SK-N-SH (cell line): ENCODE measurements at regions not wholly inside any gene's neighbourhood (a gene's known extent, or its start where the extent isn't known, plus 50 kb on each side); places are given as distances from the start of the nearest gene placed in this dataset.

Source experiments
- CTCF ChIA-PET: fragments of 300-600, 350-600 bp; formaldehyde crosslinking; extraction: SDS; loops from one replicate; lab custom pipeline; 2021; lab: Yijun Ruan, JAX
- POLR2A ChIA-PET: fragments of 350-600 bp; sonication (Branson Sonifier 250); formaldehyde crosslinking; extraction: SDS; loops from one replicate; lab custom pipeline; 2020; ENCODE audit warnings: antibody characterized with exemption, inconsistent platforms; lab: Yijun Ruan, JAX
- DNase-seq: peaks from one replicate; pipeline ENCODE4 v3.0.0; 2012
- H2AFZ ChIP-seq: fragments of 200-600 bp; sonication (generic); 2 replicates; pipeline ENCODE4 v1.8.1; 2016; ENCODE audit warnings: antibody characterized with exemption, mild to moderate bottlenecking, low read depth
- H3F3A ChIP-seq: fragments of 200-600 bp; sonication (generic); replicated peaks from 2 replicates; pipeline ENCODE3; 2016; ENCODE audit warnings: antibody characterized with exemption, mild to moderate bottlenecking; ENCODE audit not compliant: insufficient read depth
- H3K27ac ChIP-seq, 2 experiments: fragments of 200-500 bp in 1 of 2; fragments of 200-600 bp in 1 of 2; sonication (Bioruptor generic) in 1 of 2; sonication (generic), shearing (Covaris generic) in 1 of 2; 2 replicates each; pipeline versions ENCODE4 v1.5.1 to v1.6.1; 2014 to 2016; ENCODE audit warnings: low read depth in 2 of 2, inconsistent platforms in 1 of 2, low read length in 1 of 2, mild to moderate bottlenecking in 1 of 2, mixed read lengths in 1 of 2
- H3K27me3 ChIP-seq: fragments of 200-600 bp; sonication (generic), shearing (Covaris generic); 2 replicates; pipeline ENCODE4 v1.6.1; 2016; ENCODE audit warnings: mixed run types; ENCODE audit not compliant: insufficient read depth
- H3K36me3 ChIP-seq, 2 experiments: fragments of 200-500 bp in 1 of 2; fragments of 200-600 bp in 1 of 2; sonication (Bioruptor generic) in 1 of 2; sonication (generic) in 1 of 2; replicated peaks in 1 of 2; 2 replicates each; pipeline versions ENCODE3 to v1.5.1; 2014 to 2016; ENCODE audit warnings: low read length in 1 of 2, mild to moderate bottlenecking in 1 of 2; ENCODE audit not compliant: insufficient read depth in 2 of 2, control insufficient read depth in 1 of 2
- H3K4me1 ChIP-seq, 2 experiments: fragments of 200-500 bp in 1 of 2; fragments of 200-600 bp in 1 of 2; sonication (Bioruptor generic) in 1 of 2; sonication (generic), shearing (Covaris generic) in 1 of 2; 2 replicates each; pipeline versions ENCODE4 v1.5.1 to v1.6.1; 2014 to 2016; ENCODE audit warnings: low read depth in 1 of 2, low read length in 1 of 2, mixed run types in 1 of 2; ENCODE audit not compliant: insufficient read depth in 2 of 2, control insufficient read depth in 1 of 2
- H3K4me2 ChIP-seq: fragments of 200-600 bp; sonication (generic), shearing (Covaris generic); 2 replicates; pipeline ENCODE4 v1.6.1; 2017; ENCODE audit warnings: mixed run types
- H3K4me3 ChIP-seq, 2 experiments: fragments of 200-500 bp in 1 of 2; fragments of 200-600 bp in 1 of 2; sonication (Bioruptor generic) in 1 of 2; sonication (generic), shearing (Covaris generic) in 1 of 2; 2 replicates each; pipeline versions ENCODE4 v1.5.1 to v1.8.1; 2014 to 2016; ENCODE audit warnings: low read depth in 2 of 2, inconsistent platforms in 1 of 2, low read length in 1 of 2, mild to moderate bottlenecking in 1 of 2, mixed read lengths in 1 of 2, moderate library complexity in 1 of 2
- H3K79me2 ChIP-seq: fragments of 200-600 bp; sonication (generic); 2 replicates; pipeline ENCODE4 v1.8.1; 2017; ENCODE audit warnings: mild to moderate bottlenecking; ENCODE audit not compliant: insufficient read depth
- H3K9ac ChIP-seq: fragments of 200-600 bp; sonication (generic); 2 replicates; pipeline ENCODE4 v1.6.1; 2017; ENCODE audit warnings: mixed run types
- H3K9me2 ChIP-seq: fragments of 200-600 bp; sonication (generic); 2 replicates; pipeline ENCODE4 v1.6.1; 2017; ENCODE audit warnings: mixed run types
- H3K9me3 ChIP-seq: fragments of 200-600 bp; sonication (generic); 2 replicates; pipeline ENCODE4 v1.6.1; 2017; ENCODE audit warnings: mixed run types, mild to moderate bottlenecking, moderate library complexity
- H4K20me1 ChIP-seq: fragments of 200-600 bp; sonication (generic); 2 replicates; pipeline ENCODE4 v1.6.1; 2017; ENCODE audit warnings: mild to moderate bottlenecking, mixed run types; ENCODE audit not compliant: insufficient read depth
- CHD2 ChIP-seq: fragments of 150-350 bp; IDR thresholded peaks from 2 replicates; pipeline ENCODE4 v1.6.1; 2018; ENCODE audit warnings: low read length; ENCODE audit not compliant: partially characterized antibody
- EZH2phosphoT487 ChIP-seq: fragments of 200-600 bp; sonication (generic); IDR thresholded peaks from 2 replicates; pipeline ENCODE4 v1.6.1; 2017; ENCODE audit warnings: low read depth, mixed run types, mild to moderate bottlenecking, antibody characterized with exemption, moderate library complexity, borderline replicate concordance
- FOXJ3 ChIP-seq: sonication (generic); formaldehyde crosslinking; IDR thresholded peaks from 2 replicates; pipeline ENCODE4 v1.5.1; 2020; ENCODE audit warnings: mild to moderate bottlenecking, missing genetic modification reagents
- GABPA ChIP-seq: IDR thresholded peaks from 2 replicates; pipeline ENCODE4 v1.4.0; 2012; ENCODE audit warnings: low read depth, mild to moderate bottlenecking
- GATA2 ChIP-seq: sonication (generic); formaldehyde crosslinking; IDR thresholded peaks from 2 replicates; pipeline ENCODE4 v1.5.0; 2020; ENCODE audit warnings: mild to moderate bottlenecking, missing genetic modification reagents
- NFIC ChIP-seq: IDR thresholded peaks from 2 replicates; pipeline ENCODE4 v1.4.0; 2012; ENCODE audit warnings: borderline replicate concordance
- RAD21 ChIP-seq: IDR thresholded peaks from 2 replicates; pipeline ENCODE4 v1.6.1; 2012; ENCODE audit warnings: mild to moderate bottlenecking, low read length
- RCOR1 ChIP-seq: fragments of 150-350 bp; IDR thresholded peaks from 2 replicates; pipeline ENCODE4 v1.6.1; 2017; ENCODE audit warnings: antibody characterized with exemption, low read length
- RXRA ChIP-seq: IDR thresholded peaks from 2 replicates; pipeline ENCODE4 v1.4.0; 2012; ENCODE audit warnings: low read depth, mild to moderate bottlenecking, borderline replicate concordance
- SMC3 ChIP-seq: IDR thresholded peaks from 2 replicates; pipeline ENCODE4 v1.6.1; 2012; ENCODE audit warnings: low read depth, low read length, improper control_type of control experiment
- TEAD4 ChIP-seq: IDR thresholded peaks from 2 replicates; pipeline ENCODE4 v1.4.0; 2012; ENCODE audit warnings: mild to moderate bottlenecking, borderline replicate concordance; ENCODE audit not compliant: insufficient read depth
- WGBS: methylation state at CpG from one replicate; pipeline ENCODE4 v1.1.6; 2017; ENCODE audit warnings: low lambda C conversion rate; 5-methylcytosine and 5-hydroxymethylcytosine counted together
- TF ChIP-seq, protein P1 (sequence below): IDR thresholded peaks from 2 replicates; pipeline ENCODE4 v1.4.0; 2012; ENCODE audit warnings: low read depth, borderline replicate concordance
- TF ChIP-seq, protein P2 (sequence below): fragments of 150-350 bp; IDR thresholded peaks from 2 replicates; pipeline ENCODE4 v1.6.1; 2017; ENCODE audit warnings: antibody characterized with exemption, low read length, low read depth, borderline replicate concordance
- TF ChIP-seq, protein P3 (sequence below): fragments of 200-600 bp; sonication (generic); IDR thresholded peaks from 2 replicates; pipeline ENCODE4 v1.6.1; 2017; ENCODE audit warnings: antibody characterized with exemption, mild to moderate bottlenecking, moderate library complexity
- TF ChIP-seq, protein P4 (sequence below): IDR thresholded peaks from 2 replicates; pipeline ENCODE4 v1.6.1; 2012; ENCODE audit warnings: mild to moderate bottlenecking, low read depth, low read length, moderate library complexity

DNA sequence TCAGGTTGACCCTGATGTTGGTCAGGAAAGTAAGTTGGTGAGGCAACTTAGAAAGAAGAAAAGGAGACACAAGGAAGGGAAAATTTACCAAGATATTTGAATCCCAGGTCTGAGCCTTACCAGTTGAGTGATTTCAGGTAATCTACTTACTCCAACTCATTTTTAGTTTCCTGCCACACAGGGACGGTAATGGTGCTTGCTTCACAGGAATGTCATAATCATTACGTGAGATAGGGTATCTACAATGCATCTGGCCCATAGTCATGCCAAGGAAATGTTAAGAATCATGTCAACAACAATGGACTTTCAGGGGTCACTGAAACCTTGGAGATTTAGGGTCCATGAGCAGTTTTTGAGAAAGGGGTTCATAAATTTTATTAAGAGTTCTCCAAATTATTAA is 195.4 kb upstream of the HHIP start:
- CTCF ChIA-PET: no interaction called here
- TF ChIP-seq GATA2 (CRISPR knock-in tag) (no peak), FOXJ3 (CRISPR knock-in tag) (no peak), TEAD4 (no peak), GABPA (no peak), RXRA (no peak), EZH2phosphoT487 (no peak), CHD2 (no peak), RCOR1 (no peak), NFIC (no peak), RAD21 (no peak), SMC3 (no peak)
- TF ChIP-seq, protein P1, sequence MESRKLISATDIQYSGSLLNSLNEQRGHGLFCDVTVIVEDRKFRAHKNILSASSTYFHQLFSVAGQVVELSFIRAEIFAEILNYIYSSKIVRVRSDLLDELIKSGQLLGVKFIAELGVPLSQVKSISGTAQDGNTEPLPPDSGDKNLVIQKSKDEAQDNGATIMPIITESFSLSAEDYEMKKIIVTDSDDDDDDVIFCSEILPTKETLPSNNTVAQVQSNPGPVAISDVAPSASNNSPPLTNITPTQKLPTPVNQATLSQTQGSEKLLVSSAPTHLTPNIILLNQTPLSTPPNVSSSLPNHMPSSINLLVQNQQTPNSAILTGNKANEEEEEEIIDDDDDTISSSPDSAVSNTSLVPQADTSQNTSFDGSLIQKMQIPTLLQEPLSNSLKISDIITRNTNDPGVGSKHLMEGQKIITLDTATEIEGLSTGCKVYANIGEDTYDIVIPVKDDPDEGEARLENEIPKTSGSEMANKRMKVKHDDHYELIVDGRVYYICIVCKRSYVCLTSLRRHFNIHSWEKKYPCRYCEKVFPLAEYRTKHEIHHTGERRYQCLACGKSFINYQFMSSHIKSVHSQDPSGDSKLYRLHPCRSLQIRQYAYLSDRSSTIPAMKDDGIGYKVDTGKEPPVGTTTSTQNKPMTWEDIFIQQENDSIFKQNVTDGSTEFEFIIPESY: no peak
- TF ChIP-seq, protein P2, sequence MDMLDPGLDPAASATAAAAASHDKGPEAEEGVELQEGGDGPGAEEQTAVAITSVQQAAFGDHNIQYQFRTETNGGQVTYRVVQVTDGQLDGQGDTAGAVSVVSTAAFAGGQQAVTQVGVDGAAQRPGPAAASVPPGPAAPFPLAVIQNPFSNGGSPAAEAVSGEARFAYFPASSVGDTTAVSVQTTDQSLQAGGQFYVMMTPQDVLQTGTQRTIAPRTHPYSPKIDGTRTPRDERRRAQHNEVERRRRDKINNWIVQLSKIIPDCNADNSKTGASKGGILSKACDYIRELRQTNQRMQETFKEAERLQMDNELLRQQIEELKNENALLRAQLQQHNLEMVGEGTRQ: no peak
- TF ChIP-seq, protein P3, sequence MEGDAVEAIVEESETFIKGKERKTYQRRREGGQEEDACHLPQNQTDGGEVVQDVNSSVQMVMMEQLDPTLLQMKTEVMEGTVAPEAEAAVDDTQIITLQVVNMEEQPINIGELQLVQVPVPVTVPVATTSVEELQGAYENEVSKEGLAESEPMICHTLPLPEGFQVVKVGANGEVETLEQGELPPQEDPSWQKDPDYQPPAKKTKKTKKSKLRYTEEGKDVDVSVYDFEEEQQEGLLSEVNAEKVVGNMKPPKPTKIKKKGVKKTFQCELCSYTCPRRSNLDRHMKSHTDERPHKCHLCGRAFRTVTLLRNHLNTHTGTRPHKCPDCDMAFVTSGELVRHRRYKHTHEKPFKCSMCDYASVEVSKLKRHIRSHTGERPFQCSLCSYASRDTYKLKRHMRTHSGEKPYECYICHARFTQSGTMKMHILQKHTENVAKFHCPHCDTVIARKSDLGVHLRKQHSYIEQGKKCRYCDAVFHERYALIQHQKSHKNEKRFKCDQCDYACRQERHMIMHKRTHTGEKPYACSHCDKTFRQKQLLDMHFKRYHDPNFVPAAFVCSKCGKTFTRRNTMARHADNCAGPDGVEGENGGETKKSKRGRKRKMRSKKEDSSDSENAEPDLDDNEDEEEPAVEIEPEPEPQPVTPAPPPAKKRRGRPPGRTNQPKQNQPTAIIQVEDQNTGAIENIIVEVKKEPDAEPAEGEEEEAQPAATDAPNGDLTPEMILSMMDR: no peak
- TF ChIP-seq, protein P4, sequence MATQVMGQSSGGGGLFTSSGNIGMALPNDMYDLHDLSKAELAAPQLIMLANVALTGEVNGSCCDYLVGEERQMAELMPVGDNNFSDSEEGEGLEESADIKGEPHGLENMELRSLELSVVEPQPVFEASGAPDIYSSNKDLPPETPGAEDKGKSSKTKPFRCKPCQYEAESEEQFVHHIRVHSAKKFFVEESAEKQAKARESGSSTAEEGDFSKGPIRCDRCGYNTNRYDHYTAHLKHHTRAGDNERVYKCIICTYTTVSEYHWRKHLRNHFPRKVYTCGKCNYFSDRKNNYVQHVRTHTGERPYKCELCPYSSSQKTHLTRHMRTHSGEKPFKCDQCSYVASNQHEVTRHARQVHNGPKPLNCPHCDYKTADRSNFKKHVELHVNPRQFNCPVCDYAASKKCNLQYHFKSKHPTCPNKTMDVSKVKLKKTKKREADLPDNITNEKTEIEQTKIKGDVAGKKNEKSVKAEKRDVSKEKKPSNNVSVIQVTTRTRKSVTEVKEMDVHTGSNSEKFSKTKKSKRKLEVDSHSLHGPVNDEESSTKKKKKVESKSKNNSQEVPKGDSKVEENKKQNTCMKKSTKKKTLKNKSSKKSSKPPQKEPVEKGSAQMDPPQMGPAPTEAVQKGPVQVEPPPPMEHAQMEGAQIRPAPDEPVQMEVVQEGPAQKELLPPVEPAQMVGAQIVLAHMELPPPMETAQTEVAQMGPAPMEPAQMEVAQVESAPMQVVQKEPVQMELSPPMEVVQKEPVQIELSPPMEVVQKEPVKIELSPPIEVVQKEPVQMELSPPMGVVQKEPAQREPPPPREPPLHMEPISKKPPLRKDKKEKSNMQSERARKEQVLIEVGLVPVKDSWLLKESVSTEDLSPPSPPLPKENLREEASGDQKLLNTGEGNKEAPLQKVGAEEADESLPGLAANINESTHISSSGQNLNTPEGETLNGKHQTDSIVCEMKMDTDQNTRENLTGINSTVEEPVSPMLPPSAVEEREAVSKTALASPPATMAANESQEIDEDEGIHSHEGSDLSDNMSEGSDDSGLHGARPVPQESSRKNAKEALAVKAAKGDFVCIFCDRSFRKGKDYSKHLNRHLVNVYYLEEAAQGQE: no peak
- H3K9ac ChIP-seq: no peak overlapping the region
- H2AFZ ChIP-seq: no peak overlapping the region
- no peaks in the 10 kb centered on the region for H3K27me3 ChIP-seq
- H3K4me3 ChIP-seq: no peak overlapping the region
- no peak overlapping the region for H3K27ac ChIP-seq
- WGBS: 9% methylated on average over 2 of the region's 2 CpGs
- POLR2A ChIA-PET: no interaction called here
- H3K4me2 ChIP-seq: no peak overlapping the region
- no peaks in the 10 kb centered on the region for H3K36me3 ChIP-seq
- H3K9me2 ChIP-seq: no peaks in the 10 kb centered on the region
- no peak for DNase-seq
- H4K20me1 ChIP-seq: no peaks in the 10 kb centered on the region
- no peaks in the 10 kb centered on the region for H3K4me1 ChIP-seq
- no peaks in the 10 kb centered on the region for H3F3A ChIP-seq
- H3K9me3 ChIP-seq: no peaks in the 10 kb centered on the region
- no peaks in the 10 kb centered on the region for H3K79me2 ChIP-seq
